CD4-positive, alpha-beta T cell treated with Interleukin-1 beta for 1 hour (primary cell): ENCODE measurements at regions not wholly inside any gene's neighbourhood (a gene's known extent, or its start where the extent isn't known, plus 50 kb on each side); places are given as distances from the start of the nearest gene placed in this dataset.

Experiments
- DNase-seq, 2 donors: peaks; one replicate each; pipeline ENCODE4 v3.0.0-alpha.2; 2020 to 2022

DNA sequence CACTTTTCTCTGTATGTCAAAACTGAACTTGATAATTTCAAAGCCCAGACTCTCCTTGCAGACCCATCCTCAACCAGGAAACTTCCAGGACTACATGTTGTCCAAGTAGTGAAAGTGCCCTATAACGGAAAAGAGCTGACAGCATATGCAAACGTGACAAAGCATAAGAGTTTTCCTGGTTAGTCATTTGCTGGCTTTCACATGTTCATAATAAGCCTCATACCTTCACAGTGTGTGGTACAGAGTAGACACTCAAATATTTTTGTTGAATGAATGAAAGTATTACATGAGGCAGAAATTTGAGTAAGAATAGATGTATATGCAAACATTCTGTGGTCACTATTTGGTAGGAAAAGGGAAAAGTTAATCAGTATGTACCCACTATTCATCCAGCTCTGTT lies 473.3 kb downstream of the MRPL39 start:
- no peak for DNase-seq

DNA sequence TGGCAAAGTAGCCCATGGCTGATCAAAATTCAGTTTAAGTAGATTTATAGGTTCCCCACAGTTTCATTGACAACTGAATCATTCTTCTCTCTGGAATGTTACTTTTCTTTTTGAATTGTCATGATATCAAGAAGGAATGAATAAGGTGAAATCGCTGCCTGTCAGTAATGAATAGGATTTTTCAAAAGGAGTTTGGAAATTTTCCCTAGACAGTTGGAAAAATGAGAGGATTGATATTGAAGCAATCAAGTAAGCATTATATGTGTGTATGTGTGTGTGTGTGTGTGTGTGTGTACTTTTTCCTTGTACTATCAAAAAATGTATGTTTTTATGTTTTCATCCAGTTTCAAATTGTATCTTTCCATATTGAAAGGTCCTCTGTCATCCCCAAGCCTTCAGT lies 479.5 kb downstream of the MRPL39 start:
- no peak for DNase-seq

DNA sequence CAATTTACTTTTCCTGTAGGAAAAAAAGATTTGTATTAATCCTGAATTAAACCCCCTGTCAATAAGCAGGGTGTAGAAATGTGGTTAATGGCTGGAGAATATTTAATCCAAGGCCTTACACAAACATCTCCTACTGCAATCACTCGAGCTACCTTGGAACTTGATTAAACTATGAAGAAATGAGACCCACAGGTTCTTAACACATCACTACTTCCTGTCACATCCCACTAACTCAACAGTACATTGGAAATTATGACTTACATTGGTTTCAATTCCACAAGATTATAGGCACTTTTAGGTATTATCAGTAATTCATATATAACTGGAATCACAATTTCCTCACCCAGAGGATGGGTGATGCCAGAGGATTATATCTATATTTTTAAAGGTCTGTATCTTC lies 480.3 kb downstream of the MRPL39 start:
- no peak for DNase-seq

DNA sequence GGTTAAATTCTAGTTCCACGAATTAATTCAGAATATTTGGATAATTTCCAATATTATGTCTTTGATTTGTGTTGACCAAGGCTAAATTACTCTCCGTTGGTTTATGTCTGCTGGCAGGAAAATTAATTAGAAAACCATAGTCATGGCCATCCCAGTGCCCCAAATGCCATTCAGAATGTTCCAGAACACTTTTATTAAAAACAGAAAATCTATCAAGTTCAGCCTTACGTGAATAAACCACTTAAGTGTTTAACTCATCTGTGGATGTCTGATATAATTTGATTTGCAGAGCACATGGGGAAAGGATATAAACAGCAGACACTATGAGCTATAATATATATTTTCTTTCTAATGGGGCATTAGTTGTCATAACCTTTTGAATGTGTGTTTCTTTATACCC lies 480.7 kb downstream of the MRPL39 start:
- no peak for DNase-seq

DNA sequence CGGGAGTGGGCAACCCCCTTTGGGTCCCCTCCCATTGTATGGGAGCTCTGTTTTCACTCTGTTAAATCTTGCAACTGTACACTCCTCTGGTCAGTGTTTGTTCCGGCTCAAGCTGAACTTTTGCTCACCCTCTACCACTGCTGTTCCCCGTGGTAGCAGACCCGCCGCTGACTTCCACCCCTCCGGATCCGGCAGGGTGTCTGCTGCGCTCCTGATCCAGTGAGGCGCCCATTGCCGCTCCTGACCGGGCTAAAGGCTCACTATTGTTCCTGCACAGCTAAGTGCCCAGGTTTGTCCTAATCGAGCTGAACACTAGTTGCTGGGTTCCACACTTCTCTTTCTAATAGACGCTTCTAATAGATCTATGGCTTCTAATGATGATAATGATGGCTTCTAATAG lies 488.6 kb downstream of the MRPL39 start:
- no peak for DNase-seq

DNA sequence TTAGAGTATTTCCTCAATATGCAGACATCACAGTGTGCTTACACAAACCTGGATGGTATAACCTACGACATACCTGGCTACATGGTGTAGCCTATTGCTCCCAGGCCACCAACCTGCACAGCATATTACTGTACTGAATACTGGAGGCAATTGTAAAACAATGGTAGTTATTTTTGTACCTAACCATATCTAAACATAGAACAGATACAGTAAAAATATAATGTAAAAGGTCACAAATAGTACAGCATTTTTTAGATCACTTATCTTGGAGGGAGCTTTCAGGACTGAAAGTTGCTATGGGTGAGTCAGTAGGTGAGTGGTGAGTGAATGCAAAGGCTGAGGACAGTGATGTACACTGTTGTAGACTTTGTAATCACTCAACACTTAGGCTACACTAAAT lies 492.3 kb downstream of the MRPL39 start:
- DNase-seq: no peak

DNA sequence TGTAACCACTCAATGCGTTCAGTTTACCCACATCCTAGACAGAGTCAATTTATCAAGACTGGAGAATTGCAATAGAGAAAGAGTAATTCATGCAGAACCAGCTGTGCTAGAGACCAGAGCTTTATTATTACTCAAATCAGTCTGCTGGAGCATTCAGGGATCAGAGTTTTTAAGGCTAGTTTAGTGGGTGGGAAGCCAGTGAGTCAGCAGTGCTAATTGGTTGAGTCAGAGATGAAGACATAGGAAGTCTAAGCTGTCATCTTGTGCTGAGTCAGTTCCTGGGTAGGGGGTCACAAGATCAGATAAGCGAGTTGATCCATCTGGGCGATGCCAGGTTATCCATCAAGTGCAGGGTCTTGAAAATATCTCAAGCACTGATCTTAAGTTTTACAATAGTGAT lies 499.6 kb downstream of the MRPL39 start:
- no peak for DNase-seq

DNA sequence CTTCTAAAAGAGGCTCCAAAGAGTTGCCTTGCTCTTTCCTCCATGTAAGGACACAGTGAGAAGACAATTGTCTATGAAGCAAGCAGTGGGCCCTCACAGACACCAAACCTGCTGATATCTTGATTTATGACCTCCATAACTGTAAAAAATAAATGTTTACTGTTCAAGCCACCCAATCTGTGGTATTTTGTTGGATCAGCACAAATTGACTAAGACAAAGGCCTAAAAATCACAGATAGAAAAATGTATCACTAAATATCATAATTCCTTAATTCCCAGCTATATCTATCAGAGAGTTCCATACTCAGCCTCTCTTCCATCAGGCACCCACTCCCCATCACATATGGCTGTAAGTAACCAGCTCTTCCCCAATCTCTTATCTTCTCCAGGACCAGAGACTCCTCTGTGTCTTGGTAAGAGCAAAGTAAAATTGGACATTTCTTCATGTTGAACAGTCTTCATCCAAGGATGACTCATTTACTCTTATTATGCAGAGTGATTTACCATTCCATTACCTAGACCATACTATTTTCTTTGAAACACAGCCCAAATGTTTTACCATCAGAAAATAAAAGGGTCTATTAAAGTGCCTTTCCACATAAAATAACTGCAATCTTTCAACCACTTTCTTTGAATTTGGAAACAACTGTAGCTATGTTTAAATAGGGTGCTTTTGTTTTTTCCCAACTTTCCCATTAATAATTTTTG lies 503.6 kb downstream of the MRPL39 start:
- no peak for DNase-seq

DNA sequence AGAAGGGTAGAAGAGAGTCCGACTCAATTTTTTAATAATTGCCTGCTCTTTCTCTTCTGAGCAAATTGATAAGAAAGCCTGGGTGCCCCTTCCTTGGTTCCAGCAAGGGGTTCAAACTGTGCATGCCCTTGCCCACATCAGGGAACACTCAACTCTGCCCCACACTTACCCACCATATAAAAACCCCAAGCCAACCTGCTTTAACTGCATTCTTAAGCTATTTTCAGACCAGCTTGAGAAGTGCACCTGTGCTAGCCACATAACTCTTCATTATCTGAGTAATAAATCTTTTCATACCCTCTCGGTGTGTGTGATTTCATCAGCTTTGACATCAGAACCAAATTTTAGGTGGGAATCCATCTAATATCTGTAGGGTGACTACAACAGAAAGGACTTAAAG lies 509.6 kb downstream of the MRPL39 start:
- no peak for DNase-seq

DNA sequence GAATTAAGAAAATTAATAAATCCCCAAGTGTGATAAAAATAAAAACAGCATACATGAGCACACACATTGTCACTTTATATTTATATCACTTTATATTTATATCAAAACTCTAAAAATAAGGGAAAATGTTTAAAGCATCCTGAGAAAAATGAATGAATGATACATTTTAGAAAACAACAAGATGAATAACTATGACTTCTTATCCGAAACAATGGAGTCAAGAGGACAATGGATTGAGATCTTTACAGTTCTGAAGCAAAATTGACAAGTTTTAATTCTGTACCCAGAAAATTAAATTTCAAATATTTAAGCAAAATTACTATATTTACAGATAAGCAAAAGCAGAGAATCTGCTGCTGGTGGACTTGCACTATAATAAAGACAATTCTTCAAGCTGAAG lies 512.6 kb downstream of the MRPL39 start:
- no peak for DNase-seq

DNA sequence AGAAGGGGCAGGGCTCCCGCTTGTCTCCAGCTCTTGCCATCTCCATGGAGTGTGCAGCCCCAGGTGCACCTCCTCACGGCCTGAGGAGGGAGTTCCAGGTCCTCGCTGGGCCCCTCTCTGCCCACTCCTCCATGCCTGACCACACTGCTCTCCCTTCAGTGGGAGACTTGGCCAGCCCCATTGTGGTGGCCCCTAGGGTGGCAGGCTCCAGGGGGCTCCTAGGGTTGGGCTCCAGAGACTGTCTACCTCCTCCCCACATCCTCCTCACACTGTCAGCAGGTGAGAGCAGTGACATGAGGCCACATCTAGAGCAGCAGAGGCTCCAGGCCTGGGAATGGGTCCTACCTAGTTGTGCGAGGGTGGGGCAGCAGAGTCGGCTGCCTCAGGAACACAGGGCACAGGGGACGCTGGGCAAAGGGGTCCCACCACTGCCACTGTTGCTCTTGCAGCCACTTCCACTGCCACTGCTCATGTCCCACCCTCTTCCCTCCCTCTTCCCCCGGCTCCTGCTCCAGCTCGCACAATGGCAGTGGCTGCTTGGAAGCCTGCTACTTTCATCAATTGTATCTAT lies 514.8 kb downstream of the MRPL39 start:
- DNase-seq: no peak

DNA sequence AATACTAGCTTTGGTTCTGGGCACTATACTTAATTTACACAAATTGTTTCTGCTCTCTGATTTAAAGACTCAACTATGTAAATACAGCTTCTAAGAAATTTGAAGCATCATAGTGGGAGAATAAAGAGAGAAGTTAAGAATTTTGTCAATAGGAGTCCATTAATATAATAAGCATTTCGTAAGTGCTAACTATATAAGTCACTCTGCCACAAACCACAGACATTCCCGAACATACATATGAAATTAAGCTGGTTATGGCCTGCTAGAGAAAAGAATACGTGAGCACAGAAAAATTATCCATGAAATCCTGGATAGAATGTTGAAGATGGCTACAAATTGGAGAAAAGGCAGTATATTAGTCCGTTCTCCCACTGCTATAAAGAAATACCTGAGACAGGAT lies 526.2 kb downstream of the MRPL39 start:
- no peak for DNase-seq

DNA sequence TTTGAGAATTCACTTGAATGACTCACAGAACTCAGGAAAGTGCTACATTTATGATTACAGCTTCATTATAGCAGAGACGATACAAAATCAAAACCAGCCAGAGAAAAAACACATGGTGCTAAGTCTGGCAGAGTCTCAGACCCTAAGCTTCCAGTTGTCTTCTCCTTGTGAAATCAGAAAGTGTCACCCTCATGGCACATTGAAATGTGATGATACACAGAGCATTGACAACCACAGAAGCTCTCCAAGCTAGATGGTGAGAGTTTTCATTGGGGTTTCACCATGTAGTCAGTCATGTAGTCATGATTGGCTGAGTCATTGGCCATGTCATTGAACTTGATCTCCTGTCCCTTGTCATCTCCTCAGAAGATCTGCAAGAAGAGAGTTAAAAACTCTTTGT lies 526.6 kb downstream of the MRPL39 start:
- DNase-seq: no peak

DNA sequence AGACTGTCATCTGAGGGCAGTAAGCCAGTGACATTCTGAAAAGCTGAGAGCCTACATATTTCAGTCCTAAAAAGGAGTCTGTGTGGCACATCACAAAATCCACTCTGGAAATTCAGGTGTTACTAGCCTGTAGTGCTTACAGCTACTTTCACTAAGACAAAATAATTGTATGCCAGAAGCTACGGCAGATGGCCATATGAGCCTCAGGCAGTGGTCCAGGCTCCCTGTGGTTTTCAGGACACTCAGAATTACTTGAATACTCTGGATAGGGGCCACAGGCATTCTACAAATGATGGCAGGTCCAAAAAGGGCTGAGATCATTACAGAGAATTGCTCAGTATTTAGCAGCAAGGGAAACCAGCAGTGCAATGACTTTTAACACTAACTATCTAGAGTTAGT lies 527.1 kb downstream of the MRPL39 start:
- no peak for DNase-seq

DNA sequence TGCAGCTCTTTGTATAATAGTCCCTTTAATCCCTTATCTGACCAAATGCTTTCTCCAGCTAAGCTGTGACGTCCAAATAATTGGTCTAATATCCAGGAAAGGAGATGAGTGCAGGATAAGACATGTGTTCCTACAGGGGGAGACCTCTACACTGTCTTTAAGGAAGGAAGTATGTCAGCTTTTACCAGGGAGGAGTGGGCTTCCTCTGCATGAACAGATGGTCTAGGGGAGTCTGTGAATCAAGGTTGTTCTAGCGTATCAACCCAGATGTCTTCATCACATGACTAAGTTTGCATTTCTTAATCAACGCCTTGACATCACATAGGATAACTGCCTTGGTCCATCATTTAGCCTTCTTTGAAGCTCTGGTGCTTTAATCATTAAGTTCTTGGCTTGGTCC lies 528.2 kb downstream of the MRPL39 start:
- no peak for DNase-seq

DNA sequence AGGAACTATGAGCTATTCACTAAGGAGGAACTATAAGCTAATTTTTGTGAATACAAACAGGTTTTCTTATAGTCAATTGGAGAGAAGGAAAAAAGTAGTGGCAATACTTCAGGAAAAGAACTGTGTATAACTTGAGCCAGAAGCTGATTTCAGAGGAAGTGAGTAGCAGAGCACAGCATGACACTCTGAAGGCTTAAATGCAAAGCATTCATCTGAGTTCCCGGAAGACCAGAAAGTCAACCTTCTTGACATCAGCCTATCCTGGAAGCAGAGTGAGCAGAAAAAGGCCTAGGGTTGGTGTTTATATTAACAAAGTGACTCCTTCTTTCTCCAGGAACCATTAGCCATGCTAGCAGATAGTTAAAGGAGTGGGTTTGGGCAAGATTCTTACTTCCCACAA lies 545.2 kb downstream of the MRPL39 start:
- DNase-seq: no peak

DNA sequence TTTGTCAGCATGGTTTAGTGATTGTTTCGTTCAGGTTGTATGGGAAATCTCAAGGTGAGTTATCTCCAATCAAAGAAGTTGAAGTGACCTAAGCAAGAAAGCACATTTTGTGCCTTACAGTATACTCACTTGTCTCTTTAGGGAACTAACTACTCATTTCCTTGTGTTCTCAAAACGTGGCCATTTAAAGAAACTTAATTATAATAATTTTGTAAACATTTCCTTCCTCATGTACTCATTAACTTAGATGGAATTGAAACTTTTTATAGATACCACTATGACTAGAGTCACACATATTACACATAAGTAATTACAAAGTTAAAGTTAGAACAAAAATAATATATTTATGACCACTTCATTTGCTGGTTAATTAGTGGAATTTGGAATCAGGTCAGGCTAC lies 552.6 kb downstream of the MRPL39 start:
- DNase-seq: no peak

DNA sequence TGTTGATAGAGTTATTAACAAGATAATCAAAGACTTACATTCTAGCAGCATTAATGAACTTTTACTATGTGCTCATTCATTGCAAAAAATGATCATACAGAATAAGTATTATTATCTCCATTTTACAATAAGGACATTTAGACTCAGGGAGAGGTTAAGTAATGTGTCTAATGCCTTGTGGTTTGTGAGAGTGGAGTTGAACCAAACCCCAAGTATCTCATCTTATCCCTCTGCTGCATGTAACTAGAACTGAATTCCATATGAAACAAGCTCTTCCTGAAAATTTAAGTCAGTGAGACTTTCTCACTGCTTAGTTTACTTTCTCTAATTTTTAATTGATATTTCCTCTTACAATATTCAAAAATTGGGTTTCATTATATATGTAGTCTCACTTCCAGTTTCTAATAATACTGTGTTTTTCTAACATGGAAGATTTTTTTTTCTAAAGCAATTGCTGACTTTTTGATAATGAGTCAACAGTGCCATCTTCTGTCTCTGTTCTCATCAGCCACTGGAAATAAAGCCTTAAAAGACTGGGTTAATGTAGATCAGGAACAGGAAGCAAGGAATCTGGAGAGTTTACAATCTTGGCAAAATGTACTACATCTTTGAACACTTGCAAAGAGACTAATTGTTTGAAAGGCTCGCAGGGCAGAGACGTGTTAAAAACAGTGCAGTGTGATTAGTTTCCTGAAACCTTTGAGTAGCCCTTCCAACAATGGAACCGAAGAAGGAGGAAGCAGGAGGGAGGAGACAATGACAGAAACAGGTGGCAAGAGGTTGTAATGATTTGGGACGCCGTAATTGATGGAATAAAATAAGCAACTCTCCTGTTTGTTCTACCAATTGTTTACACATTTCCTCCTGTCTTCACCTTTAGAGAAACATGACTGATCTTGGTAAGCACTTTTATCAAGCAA lies 567.6 kb downstream of the MRPL39 start:
- DNase-seq: no peak

DNA sequence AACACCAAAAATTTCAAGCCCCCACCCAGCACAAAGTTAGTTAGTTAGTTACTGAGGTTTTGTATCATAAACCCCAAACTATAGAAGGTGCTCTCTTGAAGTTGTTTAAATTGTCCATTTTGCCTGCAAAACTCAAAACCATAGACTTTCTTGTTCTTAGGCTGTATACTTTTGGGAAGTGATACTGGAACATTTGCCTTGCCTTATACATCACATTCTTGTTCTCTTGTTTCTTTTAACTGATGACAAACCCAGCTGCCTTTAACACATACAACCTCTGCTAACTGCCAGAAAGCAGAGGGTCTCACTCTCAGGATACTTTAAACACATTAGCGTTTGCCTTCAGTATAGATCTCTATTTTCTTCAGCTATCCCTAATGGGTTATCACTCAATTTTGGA lies 570.5 kb downstream of the MRPL39 start:
- DNase-seq: no peak

DNA sequence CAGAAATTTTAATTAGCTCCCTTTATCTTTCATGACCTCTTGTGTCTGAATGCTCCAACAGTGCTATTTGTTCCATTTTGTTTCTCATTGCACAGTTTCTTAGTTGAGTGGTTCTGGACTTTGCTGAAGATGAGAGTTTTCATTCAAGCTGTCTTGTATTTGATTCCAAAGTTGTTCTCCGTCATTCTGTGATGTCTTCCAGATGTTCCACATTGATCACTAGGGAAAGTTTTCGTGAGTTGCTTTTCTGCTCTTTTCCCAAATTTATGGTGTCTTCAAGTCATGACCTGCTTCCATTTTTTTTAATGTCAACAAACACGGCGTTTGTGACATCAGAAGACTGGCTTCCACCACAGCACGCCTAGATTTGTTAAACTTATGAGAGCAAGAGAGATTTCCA lies 575.5 kb downstream of the MRPL39 start:
- no peak for DNase-seq

DNA sequence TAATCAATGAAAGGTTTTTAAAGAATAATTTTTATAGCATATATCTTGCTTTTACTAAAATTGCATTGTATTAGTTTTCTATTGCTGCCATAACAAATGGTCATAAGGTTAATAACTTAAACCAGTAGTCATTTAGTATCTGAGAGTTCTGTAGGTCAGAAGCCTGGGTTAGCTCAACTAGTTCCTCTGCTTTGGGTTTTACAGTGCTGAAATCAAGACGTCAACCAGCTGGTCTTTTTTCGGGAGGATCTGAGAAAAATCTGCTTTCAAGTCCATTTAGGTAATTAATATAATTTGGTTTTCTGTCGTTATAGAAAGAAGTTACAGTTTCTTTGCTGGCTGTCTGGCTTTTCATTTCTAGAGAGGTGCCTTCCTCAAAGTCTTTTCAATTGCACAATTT lies 577.7 kb downstream of the MRPL39 start:
- no peak for DNase-seq

DNA sequence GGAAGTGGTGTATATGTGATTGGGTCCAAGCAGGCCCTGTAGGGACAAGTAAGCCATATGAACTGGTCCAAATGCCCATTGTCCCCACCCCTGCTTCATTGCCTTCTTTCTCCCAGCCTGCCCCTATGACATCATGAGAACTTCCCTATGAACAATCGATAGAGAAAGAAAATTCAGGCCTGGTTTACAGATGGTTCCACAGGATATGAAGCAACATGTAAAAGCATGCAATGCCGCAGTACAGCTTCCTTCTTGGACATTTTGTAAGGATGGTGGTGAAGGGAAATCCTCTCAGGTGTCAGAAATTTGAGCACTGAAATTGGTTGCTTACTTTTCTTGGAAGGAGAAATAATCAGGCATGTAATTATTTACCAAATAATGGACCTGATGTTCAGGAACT lies 581.7 kb downstream of the MRPL39 start:
- DNase-seq: no peak

DNA sequence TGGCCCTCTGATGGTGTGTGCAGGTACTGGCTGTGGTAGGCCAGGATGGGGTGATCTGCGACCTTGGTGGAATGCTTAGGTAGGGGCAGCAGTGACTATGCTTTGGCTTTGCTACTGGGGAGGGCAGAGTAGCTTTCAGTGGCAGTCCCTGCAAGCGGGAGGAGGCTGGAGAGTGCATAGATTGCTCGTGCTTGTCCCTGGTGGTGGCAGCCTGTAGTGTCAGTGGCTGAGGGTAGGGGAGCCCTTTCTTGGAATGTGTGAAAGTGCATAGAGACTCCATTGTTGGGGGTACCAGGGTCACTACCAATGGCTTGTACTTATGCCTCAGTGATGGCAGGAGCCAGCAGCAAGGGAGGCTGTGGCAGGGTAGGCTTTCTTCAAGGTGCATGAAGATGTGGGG lies 582.6 kb downstream of the MRPL39 start:
- no peak for DNase-seq

DNA sequence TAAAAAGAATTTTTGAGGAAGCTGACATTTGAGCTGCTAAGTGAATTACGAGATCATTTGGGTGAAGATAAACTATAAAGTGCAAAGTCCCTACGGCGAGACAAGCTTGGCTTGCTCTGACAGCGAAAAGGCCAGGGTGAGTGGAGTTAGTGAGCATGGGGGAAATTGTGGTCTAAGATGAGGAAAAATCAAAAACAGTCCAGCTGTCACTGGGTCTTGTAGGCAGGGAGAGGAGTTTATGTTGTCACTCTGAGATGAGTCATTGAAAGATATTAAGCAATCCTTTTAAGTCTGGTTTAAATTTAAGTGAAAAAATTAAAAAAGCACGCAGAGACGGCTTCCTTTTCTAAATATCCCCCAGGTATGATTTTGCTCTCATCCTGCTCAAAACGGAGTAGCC lies 601.9 kb downstream of the MRPL39 start:
- DNase-seq: no peak
